H1 (cell line): ENCODE measurements at regions not wholly inside any gene's neighbourhood (a gene's known extent, or its start where the extent isn't known, plus 50 kb on each side); places are given as distances from the start of the nearest gene placed in this dataset.

ENCODE experiments used
- ASH2L ChIP-seq: fragments of 200-600, 300-600 bp; sonication (generic); IDR thresholded peaks from one replicate; pipeline ENCODE4 v1.7.1; 2017; ENCODE audit warnings: low read length
- JUN ChIP-seq: IDR thresholded peaks from 2 replicates; pipeline ENCODE4 v1.6.1; 2011; ENCODE audit warnings: low read depth, mild to moderate bottlenecking, improper control_type of control experiment, low read length
- KDM1A ChIP-seq: fragments of 200-600, 300-600 bp; sonication (generic); IDR thresholded peaks from 2 replicates; pipeline ENCODE4 v1.7.1; 2016; ENCODE audit warnings: mild to moderate bottlenecking, low read length, borderline replicate concordance
- NANOG ChIP-seq: IDR thresholded peaks from 2 replicates; pipeline ENCODE4 v1.6.1; 2011; ENCODE audit warnings: low read length, low read depth, mild to moderate bottlenecking, inconsistent platforms; ENCODE audit not compliant: insufficient read depth, poor library complexity, severe bottlenecking
- POLR2A ChIP-seq, 2 experiments: IDR thresholded peaks; 1 replicate in 1 of 2; 2 replicates in 1 of 2; pipeline ENCODE4 v1.6.1; 2011; ENCODE audit warnings: low read depth in 2 of 2, low read length in 2 of 2, mild to moderate bottlenecking in 2 of 2; ENCODE audit errors: control extremely low read depth in 1 of 2
- RFX5 ChIP-seq: IDR thresholded peaks from 2 replicates; pipeline ENCODE4 v1.6.1; 2011; ENCODE audit warnings: low read depth, low read length, improper control_type of control experiment, borderline replicate concordance
- SRF ChIP-seq: IDR thresholded peaks from 2 replicates; pipeline ENCODE4 v1.6.1; 2011; ENCODE audit warnings: mild to moderate bottlenecking, low read depth, low read length, moderate library complexity
- TAF1 ChIP-seq: IDR thresholded peaks from 2 replicates; pipeline ENCODE4 v1.6.1; 2011; ENCODE audit warnings: mild to moderate bottlenecking, low read depth, low read length
- YY1 ChIP-seq: IDR thresholded peaks from 2 replicates; pipeline ENCODE4 v1.6.1; 2011; ENCODE audit warnings: low read depth, mild to moderate bottlenecking, low read length
- TF ChIP-seq, protein P1 (sequence below), 3 experiments: IDR thresholded peaks; 1 replicate in 2 of 3; 2 replicates in 1 of 3; pipeline versions ENCODE4 v1.5.1 to v1.6.1; 2011; ENCODE audit warnings: low read length in 3 of 3, mild to moderate bottlenecking in 3 of 3, inconsistent platforms in 2 of 3, low read depth in 1 of 3, moderate library complexity in 1 of 3; ENCODE audit not compliant: insufficient read depth in 1 of 3; ENCODE audit errors: control extremely low read depth in 1 of 3
- TF ChIP-seq, protein P2 (sequence below): IDR thresholded peaks from 2 replicates; pipeline ENCODE4 v1.6.1; 2011; ENCODE audit warnings: low read depth, mild to moderate bottlenecking, low read length; ENCODE audit not compliant: insufficient read depth

DNA sequence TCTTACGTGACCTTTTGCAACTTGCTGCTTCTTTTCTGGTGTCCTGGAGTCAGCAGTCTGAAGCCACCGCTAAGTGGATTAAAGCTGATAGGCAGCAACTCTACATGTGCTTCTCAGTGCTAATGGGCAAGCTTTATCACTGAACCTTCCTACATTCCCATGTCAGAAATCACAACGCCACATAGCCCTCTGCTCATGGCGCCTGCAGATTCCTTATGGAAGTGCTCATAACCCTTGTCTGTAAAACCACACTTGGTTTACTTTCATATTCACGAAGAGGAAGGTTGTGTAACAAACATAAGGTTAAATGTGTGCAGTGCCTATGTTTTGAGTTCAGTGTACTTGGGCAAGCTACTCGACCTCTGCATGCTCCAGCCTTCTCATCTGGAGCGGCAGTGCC, 319.8 kb downstream of the FBXO15 start:
- TF ChIP-seq JUN (no peak), NANOG (no peak), YY1 (no peak), ASH2L (no peak), KDM1A (no peak), POLR2A (IDR thresholded peaks at IDR 0.05; ENCODE audit: control extremely low read depth in 1 of 2, low read depth in 2 of 2, low read length in 2 of 2) (no peak), RFX5 (no peak), SRF (no peak), TAF1 (no peak)
- TF ChIP-seq, protein P1, sequence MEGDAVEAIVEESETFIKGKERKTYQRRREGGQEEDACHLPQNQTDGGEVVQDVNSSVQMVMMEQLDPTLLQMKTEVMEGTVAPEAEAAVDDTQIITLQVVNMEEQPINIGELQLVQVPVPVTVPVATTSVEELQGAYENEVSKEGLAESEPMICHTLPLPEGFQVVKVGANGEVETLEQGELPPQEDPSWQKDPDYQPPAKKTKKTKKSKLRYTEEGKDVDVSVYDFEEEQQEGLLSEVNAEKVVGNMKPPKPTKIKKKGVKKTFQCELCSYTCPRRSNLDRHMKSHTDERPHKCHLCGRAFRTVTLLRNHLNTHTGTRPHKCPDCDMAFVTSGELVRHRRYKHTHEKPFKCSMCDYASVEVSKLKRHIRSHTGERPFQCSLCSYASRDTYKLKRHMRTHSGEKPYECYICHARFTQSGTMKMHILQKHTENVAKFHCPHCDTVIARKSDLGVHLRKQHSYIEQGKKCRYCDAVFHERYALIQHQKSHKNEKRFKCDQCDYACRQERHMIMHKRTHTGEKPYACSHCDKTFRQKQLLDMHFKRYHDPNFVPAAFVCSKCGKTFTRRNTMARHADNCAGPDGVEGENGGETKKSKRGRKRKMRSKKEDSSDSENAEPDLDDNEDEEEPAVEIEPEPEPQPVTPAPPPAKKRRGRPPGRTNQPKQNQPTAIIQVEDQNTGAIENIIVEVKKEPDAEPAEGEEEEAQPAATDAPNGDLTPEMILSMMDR (IDR thresholded peaks at IDR 0.05; ENCODE audit: control extremely low read depth in 1 of 3, insufficient read depth in 1 of 3, low read depth in 1 of 3, low read length in 3 of 3): no peak
- TF ChIP-seq, protein P2, sequence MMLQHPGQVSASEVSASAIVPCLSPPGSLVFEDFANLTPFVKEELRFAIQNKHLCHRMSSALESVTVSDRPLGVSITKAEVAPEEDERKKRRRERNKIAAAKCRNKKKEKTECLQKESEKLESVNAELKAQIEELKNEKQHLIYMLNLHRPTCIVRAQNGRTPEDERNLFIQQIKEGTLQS: no peak
